ENCODE measurements at regions not wholly inside any gene's neighbourhood (a gene's known extent, or its start where the extent isn't known, plus 50 kb on each side); places are given as distances from the start of the nearest gene placed in this dataset.

DNA sequence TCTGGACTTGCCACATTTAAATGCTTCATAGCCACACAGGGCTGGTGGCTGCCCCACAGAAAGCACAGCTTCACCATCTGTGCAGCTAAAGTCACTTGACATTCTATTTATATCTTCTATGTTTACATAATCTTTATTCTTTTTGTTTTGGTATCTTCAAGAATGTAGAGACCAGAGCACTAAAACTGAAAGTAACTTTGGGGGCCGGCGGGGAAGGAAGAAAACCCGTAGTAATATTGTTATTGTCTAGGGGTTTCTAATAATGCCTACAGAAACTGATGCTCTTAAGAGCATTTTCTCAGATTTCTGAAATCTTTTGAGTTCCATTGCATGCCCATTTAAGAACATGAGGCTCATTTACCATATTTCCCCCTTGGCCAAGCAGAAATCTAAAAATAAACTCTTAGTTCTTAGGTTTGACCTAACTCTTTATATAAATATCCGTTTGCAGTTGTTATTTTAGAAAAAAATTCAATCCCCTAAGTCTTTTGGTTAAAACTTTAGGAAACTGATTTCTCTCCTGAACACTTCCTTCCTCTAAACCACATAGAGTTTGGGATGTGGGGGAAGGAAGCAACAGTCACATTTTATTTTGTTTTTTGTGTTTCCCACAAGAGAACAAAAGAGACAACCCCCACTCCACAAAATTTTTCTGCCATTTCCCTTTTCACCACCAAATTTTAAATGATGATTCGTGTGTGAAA lies 207.6 kb downstream of the OGFRL1 start:
- no peaks in the 10 kb centered on the region for H3K79me2 ChIP-seq (ENCODE audit: control insufficient read depth, insufficient read depth, low read length)
- no peaks in the 10 kb centered on the region for H4K20me1 ChIP-seq (replicated peaks; ENCODE audit: control insufficient read depth, extremely low read depth, insufficient read depth, low read length)
- TF ChIP-seq FOS (IDR thresholded peaks at IDR 0.05; ENCODE audit: borderline replicate concordance, insufficient read depth, low read length) (no peak), MYC (IDR thresholded peaks at IDR 0.05; ENCODE audit: low read depth, low read length) (no peak), POLR2A (IDR thresholded peaks at IDR 0.05; ENCODE audit: low read depth, low read length) (no peak), POLR2AphosphoS5 (IDR thresholded peaks at IDR 0.05; ENCODE audit: insufficient read depth, low read depth, low read length) (no peak), JUN (IDR thresholded peaks at IDR 0.05; ENCODE audit: borderline replicate concordance, insufficient read depth, insufficient read length, low read depth) (no peak), GATA2 (IDR thresholded peaks at IDR 0.05; ENCODE audit: insufficient read depth, insufficient read length, low read depth, low read length) (no peak), EZH2 (IDR thresholded peaks at IDR 0.05; ENCODE audit: borderline replicate concordance, low read depth, low read length, severe bottlenecking) (no peak)
- TF ChIP-seq, protein P1, sequence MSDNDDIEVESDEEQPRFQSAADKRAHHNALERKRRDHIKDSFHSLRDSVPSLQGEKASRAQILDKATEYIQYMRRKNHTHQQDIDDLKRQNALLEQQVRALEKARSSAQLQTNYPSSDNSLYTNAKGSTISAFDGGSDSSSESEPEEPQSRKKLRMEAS (IDR thresholded peaks at IDR 0.05; ENCODE audit: insufficient read depth, insufficient read length), result no peak
- TF ChIP-seq, protein P2, sequence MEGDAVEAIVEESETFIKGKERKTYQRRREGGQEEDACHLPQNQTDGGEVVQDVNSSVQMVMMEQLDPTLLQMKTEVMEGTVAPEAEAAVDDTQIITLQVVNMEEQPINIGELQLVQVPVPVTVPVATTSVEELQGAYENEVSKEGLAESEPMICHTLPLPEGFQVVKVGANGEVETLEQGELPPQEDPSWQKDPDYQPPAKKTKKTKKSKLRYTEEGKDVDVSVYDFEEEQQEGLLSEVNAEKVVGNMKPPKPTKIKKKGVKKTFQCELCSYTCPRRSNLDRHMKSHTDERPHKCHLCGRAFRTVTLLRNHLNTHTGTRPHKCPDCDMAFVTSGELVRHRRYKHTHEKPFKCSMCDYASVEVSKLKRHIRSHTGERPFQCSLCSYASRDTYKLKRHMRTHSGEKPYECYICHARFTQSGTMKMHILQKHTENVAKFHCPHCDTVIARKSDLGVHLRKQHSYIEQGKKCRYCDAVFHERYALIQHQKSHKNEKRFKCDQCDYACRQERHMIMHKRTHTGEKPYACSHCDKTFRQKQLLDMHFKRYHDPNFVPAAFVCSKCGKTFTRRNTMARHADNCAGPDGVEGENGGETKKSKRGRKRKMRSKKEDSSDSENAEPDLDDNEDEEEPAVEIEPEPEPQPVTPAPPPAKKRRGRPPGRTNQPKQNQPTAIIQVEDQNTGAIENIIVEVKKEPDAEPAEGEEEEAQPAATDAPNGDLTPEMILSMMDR (IDR thresholded peaks at IDR 0.05; ENCODE audit: extremely low read depth in 1 of 2, insufficient read depth in 1 of 2, low read depth in 1 of 2, low read length in 2 of 2), result no peak
- H3K36me3 ChIP-seq (ENCODE audit: control insufficient read depth in 2 of 2, extremely low read depth in 1 of 2, insufficient read depth in 2 of 2, low read length in 2 of 2), result no peaks in the 10 kb centered on the region
- dilution Hi-C loops (cut with MboI; ENCODE audit: extremely low pct_ligation_motif_present, low sequenced_read_pairs), result no loop called here
- no peaks in the 10 kb centered on the region for H3K9me3 ChIP-seq (replicated peaks; ENCODE audit: control insufficient read depth, insufficient read depth, low read length)
- H3K27ac ChIP-seq (ENCODE audit: insufficient read depth, low read depth, low read length), result peak overlapping the region; percentile 66
- H3K4me3 ChIP-seq (replicated peaks in 1 of 3; ENCODE audit: insufficient read depth in 1 of 3, low read depth in 1 of 3, low read length in 3 of 3), result peak overlapping the region in 2 of 3 experiments; percentile 61 to 74
- peaks cover 17% of the 10 kb centered on the region for H3K4me1 ChIP-seq (ENCODE audit: control insufficient read depth, extremely low read depth, insufficient read depth, low read length)
- DNase-seq (ENCODE audit: low read depth, low spot score), result peak; percentile 67
- BruUV-seq (replicated peaks), result TSS peak; percentile 14
- H3K27me3 ChIP-seq (ENCODE audit: control insufficient read depth in 2 of 2, insufficient read depth in 2 of 2, low read length in 2 of 2), result no peaks in the 10 kb centered on the region
- peak; percentile 79 for FAIRE-seq
- no peaks in the 10 kb centered on the region for H3K9me1 ChIP-seq (replicated peaks; ENCODE audit: control insufficient read depth, extremely low read depth, insufficient read depth, low read length)
- POLR2A ChIA-PET, result no interaction called here
- H2AFZ ChIP-seq (ENCODE audit: low read depth, low read length), result peak overlapping the region; percentile 85
- CTCF ChIA-PET, result no interaction called here
- intact Hi-C loops (cut with micrococcal nuclease), result loop anchor here (1.0 kb wide), 1 partner anchor 17 kb away; no protein-coding TSS in a partner anchor
- peak overlapping the region; percentile 96 for H3K4me2 ChIP-seq (ENCODE audit: insufficient read depth, low read length)
- peak overlapping the region; percentile 63 for H3K9ac ChIP-seq (replicated peaks; ENCODE audit: extremely low read depth, insufficient read depth, low read length)
